ENCODE measurements at regions not wholly inside any gene's neighbourhood (a gene's known extent, or its start where the extent isn't known, plus 50 kb on each side); places are given as distances from the start of the nearest gene placed in this dataset.

DNA sequence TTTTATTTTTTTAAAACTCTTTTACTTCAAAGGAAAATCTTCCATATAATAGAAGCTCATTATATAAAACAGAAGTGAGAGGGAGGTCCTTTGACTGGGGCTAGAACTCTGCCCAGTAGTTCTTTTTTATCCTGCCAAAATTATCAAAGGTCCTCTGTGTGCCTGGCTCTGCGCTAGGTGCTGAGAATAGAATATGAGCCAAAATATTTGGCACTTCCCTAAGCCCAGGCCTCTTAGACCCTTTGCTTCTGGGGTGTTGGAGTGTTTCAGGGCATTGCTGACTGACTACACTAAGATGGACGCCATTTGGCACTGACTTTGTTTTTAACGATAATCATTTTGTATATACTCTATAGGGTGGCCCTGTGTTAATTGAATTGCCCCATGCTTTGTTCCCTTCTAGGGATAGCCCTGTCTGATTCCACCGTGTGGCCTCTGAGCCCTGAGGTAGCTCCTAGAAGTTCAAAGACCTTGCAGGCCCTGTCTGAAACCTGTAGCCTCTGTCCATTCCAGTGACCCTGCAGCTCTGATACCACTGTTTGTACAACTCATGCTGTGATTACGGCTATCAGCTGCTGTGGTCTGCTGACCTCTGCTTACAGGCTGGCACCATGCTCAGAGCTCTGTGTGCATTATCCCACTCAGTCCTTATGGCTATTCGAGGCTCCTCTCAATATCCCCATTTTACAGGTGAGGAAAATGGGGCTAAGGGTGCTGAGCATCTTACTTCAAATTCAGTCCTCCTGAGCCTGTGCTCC is 84.3 kb upstream of the SHB start:
- no peaks in the 10 kb centered on the region for H3K9me3 Mint-ChIP-seq
- H3K27ac Mint-ChIP-seq = no peak overlapping the region
- ChIA-PET CTCF (interaction anchor here (1.5 kb wide), 1 partner anchor 240 kb away, joined by 4 read pairs; no protein-coding TSS in a partner anchor), POLR2A (no interaction called here)
- no peak for DNase-seq
- ATAC-seq = no peak
- peaks cover 3% of the 10 kb centered on the region for H3K27me3 Mint-ChIP-seq
- TF ChIP-seq, protein P1, sequence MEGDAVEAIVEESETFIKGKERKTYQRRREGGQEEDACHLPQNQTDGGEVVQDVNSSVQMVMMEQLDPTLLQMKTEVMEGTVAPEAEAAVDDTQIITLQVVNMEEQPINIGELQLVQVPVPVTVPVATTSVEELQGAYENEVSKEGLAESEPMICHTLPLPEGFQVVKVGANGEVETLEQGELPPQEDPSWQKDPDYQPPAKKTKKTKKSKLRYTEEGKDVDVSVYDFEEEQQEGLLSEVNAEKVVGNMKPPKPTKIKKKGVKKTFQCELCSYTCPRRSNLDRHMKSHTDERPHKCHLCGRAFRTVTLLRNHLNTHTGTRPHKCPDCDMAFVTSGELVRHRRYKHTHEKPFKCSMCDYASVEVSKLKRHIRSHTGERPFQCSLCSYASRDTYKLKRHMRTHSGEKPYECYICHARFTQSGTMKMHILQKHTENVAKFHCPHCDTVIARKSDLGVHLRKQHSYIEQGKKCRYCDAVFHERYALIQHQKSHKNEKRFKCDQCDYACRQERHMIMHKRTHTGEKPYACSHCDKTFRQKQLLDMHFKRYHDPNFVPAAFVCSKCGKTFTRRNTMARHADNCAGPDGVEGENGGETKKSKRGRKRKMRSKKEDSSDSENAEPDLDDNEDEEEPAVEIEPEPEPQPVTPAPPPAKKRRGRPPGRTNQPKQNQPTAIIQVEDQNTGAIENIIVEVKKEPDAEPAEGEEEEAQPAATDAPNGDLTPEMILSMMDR (IDR thresholded peaks at IDR 0.05) = no peak
- H3K4me3 Mint-ChIP-seq = no peak overlapping the region
- H3K4me1 Mint-ChIP-seq (ENCODE audit: low read depth) = no peaks in the 10 kb centered on the region
- intact Hi-C loops (cut with micrococcal nuclease) = no loop called here
- H3K36me3 Mint-ChIP-seq (ENCODE audit: low read depth) = no peaks in the 10 kb centered on the region

DNA sequence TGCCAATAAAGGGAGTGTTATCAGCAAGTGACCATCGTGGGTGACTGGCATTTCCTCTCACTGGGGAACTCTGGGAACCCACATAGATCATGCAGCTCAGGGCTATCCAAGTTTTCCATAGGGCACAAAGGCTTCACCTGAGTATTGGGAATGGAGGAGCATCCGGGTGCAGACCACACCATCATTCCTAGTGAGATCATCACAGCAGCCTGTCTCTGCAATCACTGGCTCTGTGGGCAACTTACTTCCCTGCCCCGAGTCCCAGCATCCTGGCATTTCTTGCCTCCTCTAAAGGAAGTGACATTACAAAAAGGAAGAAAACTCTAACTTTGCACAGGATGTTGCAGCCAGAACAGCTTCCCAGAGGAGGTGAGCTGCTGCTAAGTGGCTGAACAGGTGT is 80.6 kb upstream of the SHB start:
- Mint-ChIP-seq H3K4me3 (no peak overlapping the region), H3K36me3 (ENCODE audit: low read depth) (no peaks in the 10 kb centered on the region), H3K4me1 (ENCODE audit: low read depth) (no peaks in the 10 kb centered on the region), H3K9me3 (no peaks in the 10 kb centered on the region), H3K27ac (no peak overlapping the region), H3K27me3 (peaks cover 3% of the 10 kb centered on the region)
- ChIA-PET POLR2A (no interaction called here), CTCF (interaction anchor here (0.9 kb wide), 1 partner anchor 12 kb away, joined by 4 read pairs; no protein-coding TSS in a partner anchor)
- TF ChIP-seq, protein P1 (IDR thresholded peaks at IDR 0.05) = no peak
- ATAC-seq (no peak), DNase-seq (no peak)
- intact Hi-C loops (cut with micrococcal nuclease) = no loop called here

DNA sequence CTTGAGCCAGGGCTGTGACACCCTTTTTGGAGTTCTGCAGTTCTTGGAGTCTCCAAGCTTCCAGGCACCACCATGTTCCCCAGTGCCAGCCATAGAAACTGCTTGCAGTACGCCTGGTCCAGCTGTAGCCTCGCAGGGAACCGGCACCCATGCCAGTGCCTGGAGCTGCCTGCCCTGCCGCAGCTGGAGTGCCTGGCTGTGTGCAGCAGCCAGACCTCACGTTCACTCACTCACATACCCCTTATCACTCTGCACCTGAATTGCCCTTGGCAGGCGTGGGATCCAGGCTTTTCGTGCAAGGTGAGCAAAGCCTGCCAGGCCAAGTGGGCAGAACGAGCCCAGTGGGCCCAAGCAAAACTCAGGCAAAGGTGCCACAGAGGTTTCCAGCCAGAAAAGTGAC is 77.8 kb upstream of the SHB start:
- POLR2A ChIA-PET = no interaction called here
- TF ChIP-seq, protein P1 (IDR thresholded peaks at IDR 0.05) = no peak
- H3K27me3 Mint-ChIP-seq = peaks cover 13% of the 10 kb centered on the region
- intact Hi-C loops (cut with micrococcal nuclease) = no loop called here
- no peak overlapping the region for H3K27ac Mint-ChIP-seq
- ATAC-seq (no peak), DNase-seq (no peak)
- no peaks in the 10 kb centered on the region for H3K36me3 Mint-ChIP-seq (ENCODE audit: low read depth)
- no peak overlapping the region for H3K4me3 Mint-ChIP-seq
- CTCF ChIA-PET = interaction anchor here (1.0 kb wide), 1 partner anchor 13 kb away, joined by 3 read pairs; no protein-coding TSS in a partner anchor
- no peaks in the 10 kb centered on the region for H3K9me3 Mint-ChIP-seq
- H3K4me1 Mint-ChIP-seq (ENCODE audit: low read depth) = no peaks in the 10 kb centered on the region

DNA sequence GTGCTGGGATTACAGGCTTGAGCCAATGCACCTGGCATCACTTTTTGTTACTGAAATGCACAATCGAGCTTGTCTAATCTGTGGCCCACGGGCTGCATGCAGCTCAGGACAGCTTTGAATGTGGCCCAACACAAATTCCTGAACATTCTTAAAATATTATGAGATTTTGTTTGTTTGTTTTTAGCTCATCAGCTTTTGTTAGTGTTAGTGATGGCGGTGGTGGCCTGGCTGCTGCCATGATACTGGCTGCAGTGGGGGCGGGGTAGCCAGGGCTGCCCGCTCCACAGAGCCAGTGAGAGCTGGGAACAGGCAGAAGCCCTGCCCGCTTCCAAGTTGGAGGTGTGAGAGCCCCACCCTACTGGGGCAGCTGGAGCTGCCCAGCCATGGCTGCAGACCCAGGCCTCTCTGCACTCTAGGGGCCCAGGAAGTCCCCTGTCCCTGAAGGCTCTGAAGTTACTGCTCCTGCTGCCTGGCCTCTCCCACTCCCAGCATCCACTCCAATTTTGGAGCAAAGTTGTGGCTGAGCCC is 76.6 kb upstream of the SHB start:
- Mint-ChIP-seq H3K9me3 (no peaks in the 10 kb centered on the region), H3K27me3 (peaks cover 19% of the 10 kb centered on the region), H3K4me3 (no peak overlapping the region), H3K27ac (no peak overlapping the region), H3K4me1 (ENCODE audit: low read depth) (no peaks in the 10 kb centered on the region), H3K36me3 (ENCODE audit: low read depth) (no peaks in the 10 kb centered on the region)
- ChIA-PET POLR2A (no interaction called here), CTCF (interaction anchor here (0.9 kb wide), 1 partner anchor 57 kb away, joined by 5 read pairs; no protein-coding TSS in a partner anchor)
- TF ChIP-seq, protein P1 (IDR thresholded peaks at IDR 0.05) = no peak
- ATAC-seq (no peak), DNase-seq (no peak)
- intact Hi-C loops (cut with micrococcal nuclease) = no loop called here

- intact Hi-C loops (cut with micrococcal nuclease) = no loop called here
- Mint-ChIP-seq H3K36me3 (ENCODE audit: low read depth) (no peaks in the 10 kb centered on the region), H3K9me3 (no peaks in the 10 kb centered on the region), H3K4me1 (ENCODE audit: low read depth) (no peaks in the 10 kb centered on the region), H3K4me3 (no peak overlapping the region), H3K27me3 (peaks cover 17% of the 10 kb centered on the region), H3K27ac (no peak overlapping the region)
- DNase-seq = no peak
- POLR2A ChIA-PET = no interaction called here
- CTCF ChIA-PET = no interaction called here
- ATAC-seq = no peak
- TF ChIP-seq, protein P1 (IDR thresholded peaks at IDR 0.05) = no peak
These were observed 75.4 kb upstream of the SHB start for GRCh38 chr9:38144421-38144820.
